Right ventricle myocardium superior (tissue), 1 donor: ENCODE measurements at regions not wholly inside any gene's neighbourhood (a gene's known extent, or its start where the extent isn't known, plus 50 kb on each side); places are given as distances from the start of the nearest gene placed in this dataset.
"Not testable (repeated sequence)": the region's sequence is repeated elsewhere in the genome, so short reads cannot be mapped to it uniquely, and the experiment has no call there.

Experiments
- ATAC-seq: fragments of 200-7000 bp; cut with Tn5 transposase; one replicate; pipeline ENCODE4 v1.9.1; 2020; ENCODE audit warnings: mild to moderate bottlenecking; ENCODE audit not compliant: poor library complexity
- DNase-seq: peaks from one replicate; pipeline ENCODE4 v3.0.0-alpha.2; 2020
- intact Hi-C: fragments of 100-400 bp; cut with DNase I; formaldehyde crosslinking; loops from one replicate; pipeline ENCODE4 v1.11.2; 2022
- donor health status: DM: no; HTN: yes; CAD: no; lungs with severe emphysema.

DNA sequence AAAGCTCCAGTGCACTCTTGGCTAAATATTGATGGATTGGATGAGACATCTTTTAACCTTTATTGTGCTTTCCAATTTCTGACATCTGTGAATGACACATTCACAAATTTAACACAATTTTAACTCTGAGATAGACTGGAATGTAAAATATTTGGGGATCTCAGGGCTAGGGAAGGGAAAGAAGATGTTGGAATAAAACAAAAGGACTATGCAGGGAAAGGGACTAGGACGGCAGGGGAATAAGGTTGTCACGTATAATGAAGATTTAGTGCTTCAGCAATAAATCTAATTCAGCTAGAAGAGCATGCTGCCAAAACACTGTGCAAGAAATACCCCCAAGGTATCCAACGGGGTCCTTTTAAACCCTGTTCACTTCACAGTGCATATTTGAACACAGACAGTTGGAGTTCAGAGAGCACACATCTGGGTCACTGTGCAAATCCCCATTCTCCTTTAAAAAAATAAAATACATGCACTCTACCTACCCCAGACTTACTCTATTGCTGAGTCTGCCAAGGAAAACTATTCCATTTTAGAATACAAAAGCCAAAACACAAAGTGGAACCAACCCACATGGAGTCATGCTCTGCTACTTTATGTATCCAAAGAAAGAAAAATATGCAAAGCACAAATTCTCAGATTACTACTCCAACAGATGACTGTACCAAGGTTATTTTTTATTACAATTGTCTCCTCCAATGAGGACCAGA is 151.0 kb upstream of the RSPO3 start:
- DNase-seq (no peak), ATAC-seq (no peak)
- intact Hi-C loops, result no loop called here

DNA sequence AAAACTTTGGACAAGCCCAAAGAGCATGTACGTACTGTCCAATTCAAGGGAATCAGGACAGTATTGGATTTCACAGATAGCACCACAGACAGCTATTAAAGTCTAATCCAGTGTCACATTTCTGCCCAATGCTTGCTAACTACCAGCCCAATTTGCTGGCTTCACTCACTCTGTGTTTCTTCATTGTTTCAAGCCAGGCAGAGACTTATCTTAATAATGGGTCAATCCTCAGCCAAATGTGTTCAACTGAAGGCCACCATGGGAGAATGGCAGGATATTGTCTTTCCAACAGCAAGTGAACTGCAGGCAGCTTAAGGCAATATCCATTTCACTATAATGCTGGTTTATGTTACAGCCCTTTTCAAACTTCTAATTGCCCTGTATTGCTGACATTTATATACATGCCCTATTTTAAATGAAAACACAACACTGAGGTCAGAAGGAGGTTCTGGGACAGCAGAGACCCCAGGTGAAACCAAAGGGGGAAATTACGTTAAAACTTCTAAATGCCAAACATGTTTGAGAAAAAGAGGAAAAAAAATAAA is 142.1 kb upstream of the RSPO3 start:
- ATAC-seq (no peak), DNase-seq (no peak)
- intact Hi-C loops, result no loop called here

DNA sequence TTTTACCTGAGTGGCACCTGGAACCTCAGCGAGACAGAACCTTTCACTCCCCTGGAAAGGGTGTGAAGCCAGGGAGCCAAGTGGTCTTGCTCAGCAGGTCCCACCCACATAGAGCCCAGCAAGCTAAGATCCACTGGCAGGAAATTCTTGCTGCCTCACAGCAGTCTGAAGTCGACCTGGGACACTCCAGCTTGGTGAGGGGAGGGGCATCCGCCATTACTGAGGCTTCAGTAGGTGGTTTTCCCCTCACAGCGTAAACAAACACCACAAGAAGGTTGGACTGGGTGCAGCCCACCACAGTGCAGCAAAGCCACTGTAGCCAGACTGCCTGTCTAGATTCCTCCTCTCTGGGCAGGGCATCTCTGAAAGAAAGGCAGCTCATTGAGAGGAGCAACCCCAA is 134.7 kb upstream of the RSPO3 start:
- DNase-seq (no peak), ATAC-seq (no peak)
- intact Hi-C loops, result no loop called here

DNA sequence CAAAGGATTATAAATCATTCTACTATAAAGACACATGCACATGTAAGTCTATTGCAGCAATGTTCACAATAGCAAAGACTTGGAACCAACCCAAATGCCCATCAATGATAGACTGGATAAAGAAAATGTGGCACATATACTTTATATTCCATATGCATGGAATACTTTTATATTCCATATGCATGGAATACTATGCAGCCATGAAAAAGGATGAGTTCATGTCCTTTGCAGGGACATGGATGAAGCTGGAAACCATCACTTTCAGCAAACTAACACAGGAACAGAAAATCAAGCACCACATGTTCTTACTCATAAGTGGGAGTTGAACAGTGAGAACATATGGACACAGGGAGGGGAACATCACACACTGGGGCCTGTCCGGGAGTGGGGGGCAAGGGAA is 130.3 kb upstream of the RSPO3 start:
- ATAC-seq, intact Hi-C loops, DNase-seq: not testable (repeated sequence)

DNA sequence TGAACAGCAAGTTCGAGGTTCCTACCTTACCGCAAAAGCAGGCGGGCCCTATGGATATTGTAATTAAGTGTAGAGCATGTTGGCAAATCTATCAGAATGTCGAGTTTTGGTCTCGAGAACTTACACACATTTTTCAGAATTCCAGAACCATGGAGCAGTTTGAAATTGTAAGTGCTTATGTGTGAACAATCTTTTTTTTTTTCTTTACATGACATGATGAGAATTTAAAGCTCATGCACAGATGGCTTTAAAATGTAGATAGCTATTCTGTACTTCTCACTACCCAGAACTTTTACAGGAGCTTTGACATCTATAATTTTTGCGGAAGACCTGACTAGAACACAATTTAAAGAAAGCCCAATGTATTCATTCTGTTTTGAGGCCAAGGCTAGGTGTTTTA is 117.8 kb upstream of the RSPO3 start:
- intact Hi-C loops, result no loop called here
- no peak for ATAC-seq
- no peak for DNase-seq

DNA sequence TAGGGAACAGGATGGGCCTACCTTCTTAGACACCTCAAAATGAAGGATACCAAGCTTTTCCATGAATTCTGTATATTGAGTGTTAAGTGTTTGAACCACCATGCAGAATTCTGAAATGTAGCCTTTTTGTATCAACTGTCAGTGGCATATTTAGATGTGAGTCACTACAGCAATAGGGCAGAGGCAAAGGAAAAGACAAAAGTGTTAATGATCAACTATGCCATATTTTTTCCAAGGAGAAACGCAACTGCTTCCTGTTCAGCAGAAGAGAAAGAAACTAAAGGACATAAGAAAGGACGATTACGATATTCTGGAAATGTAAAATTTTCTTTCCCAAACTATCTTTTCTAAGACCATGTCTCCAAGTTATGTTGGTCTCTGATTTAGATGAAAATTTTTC is 104.6 kb upstream of the RSPO3 start:
- no peak for DNase-seq
- no peak for ATAC-seq
- intact Hi-C loops, result no loop called here

DNA sequence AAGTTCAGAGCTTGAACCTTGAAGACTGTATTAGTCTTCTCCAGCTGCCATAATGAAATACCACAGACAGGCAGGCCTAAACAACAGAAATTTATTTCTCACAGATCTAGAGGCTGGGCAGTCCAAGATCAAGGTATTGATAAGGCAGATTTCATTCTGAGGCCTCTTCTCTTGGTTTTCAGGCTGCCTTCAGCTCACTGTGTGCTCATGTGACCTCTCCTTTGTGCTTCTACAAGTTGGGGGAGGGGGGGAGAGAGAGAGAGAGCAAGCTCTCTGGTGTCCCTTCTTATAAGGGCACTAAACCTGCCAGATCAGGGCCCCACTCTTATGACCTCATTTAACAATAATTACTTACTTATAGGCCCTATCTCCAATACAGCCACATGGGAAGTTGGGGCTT is 102.6 kb upstream of the RSPO3 start:
- ATAC-seq (no peak), DNase-seq (no peak)
- intact Hi-C loops, result no loop called here

DNA sequence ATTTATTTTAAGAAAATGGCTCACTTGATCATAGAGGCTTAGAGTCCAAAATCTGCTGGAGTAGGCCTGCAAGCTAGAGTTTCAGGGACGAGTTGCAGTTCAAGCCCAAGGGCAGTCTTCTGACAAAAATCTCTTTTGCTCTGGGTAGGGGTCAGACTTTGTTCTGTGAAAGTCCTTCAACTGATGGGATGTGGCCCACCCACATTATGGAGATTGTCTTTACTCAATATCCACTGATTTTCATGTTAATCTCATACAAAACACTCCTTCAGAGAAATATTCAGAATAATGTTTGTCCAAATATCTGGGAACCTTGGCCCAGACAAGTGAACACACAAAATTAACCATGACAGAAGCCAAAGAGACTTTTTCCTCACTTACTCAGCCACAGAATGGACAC is 98.6 kb upstream of the RSPO3 start:
- intact Hi-C loops, result no loop called here
- DNase-seq (no peak), ATAC-seq (no peak)

DNA sequence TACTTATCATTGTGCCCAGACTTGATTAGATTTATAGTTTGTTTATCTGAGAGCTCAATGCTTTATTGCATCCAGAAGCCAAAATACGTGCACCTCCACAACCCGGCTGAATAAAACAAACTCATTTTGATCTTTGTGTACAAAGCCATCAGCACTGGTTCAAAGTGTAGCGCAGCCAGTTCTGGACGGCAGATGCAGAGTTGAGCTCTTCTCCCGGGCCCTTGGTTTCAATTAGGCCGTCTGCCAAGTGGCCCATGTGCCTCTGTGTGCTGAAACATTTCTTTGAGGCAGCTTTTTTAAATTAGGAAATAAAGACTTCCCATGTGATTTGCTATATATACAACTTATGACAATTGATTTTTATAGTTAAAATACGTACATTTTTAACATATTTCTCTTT is 96.2 kb upstream of the RSPO3 start:
- ATAC-seq, result no peak
- intact Hi-C loops, result no loop called here
- DNase-seq, result peak; percentile 38

DNA sequence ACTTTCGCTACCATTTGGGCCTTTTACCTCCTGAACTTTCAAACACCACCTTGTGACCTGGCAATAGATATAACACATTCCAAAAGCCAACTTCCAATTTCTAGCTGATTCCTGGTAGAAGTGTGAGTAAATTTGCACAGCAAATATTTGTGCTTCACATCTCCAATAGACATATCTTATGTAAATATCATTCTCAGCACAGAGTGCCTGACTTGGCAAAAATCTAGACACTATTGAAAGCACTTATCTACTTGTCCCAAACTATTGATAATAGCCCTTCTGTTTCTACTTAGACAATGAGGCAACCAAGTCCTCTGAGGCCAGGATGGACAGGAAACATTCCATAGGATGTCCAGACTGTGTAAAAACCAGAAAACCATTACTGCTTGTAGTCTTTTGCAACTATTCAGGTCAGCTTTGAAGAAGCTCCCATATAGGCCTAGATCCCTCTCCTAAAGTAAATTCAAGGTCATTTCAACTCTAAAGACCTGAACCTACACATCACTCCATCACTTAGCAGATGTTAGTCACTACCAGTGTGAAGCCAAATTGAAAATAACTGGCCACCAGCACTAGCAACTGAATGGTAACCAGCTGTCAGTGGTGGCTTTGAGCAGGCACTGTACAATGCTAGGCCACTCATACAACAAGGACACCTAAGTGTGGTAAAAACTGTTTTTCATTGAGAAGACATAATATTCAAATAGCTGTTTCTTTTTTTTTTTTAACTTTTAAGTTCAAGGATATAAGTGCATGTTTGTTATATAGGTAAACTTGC is 95.3 kb upstream of the RSPO3 start:
- intact Hi-C loops, result no loop called here
- DNase-seq (no peak), ATAC-seq (no peak)

DNA sequence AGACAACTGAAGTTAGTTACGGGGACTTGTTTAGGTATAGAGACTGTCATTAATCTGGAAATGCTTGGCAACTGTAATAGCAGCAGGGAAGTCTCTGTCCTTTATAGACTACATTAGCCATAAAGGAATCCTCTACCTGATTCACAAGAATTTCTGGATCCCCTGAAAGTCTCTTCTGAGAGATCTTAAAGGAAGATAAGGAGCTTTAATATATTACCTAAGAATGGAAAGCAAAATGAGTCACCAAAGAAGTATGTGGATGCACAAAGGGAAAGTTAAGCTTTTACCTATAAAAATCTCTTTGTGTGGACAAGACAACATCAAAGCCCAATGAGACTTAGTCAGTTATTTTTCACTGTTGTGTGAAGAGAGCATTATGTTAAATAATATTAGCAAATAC is 92.2 kb upstream of the RSPO3 start:
- ATAC-seq, result no peak
- DNase-seq, result no peak
- intact Hi-C loops, result no loop called here

DNA sequence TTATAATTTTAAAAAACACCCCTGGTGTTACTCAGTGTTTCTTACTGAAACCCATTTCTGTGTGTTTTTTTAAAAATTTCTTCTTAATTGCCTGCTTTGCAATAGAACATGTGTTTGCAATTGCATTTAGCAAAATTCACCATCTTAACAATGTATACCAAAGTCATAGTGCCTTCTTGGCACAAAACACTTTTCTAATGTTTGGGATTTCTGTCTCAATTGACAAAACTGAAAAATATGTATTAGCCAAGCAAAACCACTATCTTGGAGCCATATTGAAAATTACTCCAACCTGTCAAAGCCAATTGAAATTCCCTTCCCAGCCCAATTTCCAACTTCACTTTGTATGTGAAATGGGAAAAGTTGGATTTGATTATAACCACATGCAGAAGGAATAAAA is 88.4 kb upstream of the RSPO3 start:
- intact Hi-C loops, result no loop called here
- DNase-seq, result no peak
- no peak for ATAC-seq

DNA sequence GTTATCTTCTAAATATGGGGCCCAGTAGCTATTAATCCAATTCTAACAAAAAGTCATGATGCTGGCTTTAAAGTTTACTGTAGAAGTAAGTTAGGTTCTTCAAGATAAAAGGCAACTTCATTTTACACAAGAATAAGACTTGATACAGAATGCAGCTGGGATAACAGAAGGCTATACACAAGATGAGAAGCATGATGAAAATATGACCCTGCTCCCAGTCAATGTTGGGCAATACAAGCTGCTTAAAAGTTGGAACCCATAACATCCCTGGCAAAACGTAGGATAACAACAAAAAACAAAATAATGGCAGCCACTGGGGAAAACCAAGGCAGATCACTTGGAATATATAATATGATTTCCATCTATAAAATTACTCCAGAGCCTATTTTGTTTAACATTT is 87.6 kb upstream of the RSPO3 start:
- ATAC-seq, result no peak
- intact Hi-C loops, result no loop called here

DNA sequence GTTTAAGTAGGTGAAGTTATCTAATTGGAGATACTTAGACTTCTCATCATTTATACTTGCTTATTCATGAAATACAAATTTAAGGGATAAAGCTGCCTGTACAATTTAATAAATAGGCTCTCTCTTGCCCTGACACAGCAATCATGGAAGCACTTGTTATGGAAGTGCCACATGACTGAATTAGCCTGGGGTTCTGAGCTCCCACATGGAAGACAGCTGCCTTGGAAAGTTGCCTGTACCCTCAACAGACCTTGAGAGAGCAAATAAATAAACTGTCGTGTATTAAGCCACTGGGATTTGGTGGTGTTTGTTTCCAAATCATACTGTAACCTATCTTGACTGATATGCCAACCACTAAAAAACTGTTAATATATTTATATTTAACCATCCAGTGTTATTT is 87.0 kb upstream of the RSPO3 start:
- intact Hi-C loops, result no loop called here
- ATAC-seq (no peak), DNase-seq (no peak)

More for the DNA sequence above, 87.6 kb upstream of the RSPO3 start:
- no peak for DNase-seq

DNA sequence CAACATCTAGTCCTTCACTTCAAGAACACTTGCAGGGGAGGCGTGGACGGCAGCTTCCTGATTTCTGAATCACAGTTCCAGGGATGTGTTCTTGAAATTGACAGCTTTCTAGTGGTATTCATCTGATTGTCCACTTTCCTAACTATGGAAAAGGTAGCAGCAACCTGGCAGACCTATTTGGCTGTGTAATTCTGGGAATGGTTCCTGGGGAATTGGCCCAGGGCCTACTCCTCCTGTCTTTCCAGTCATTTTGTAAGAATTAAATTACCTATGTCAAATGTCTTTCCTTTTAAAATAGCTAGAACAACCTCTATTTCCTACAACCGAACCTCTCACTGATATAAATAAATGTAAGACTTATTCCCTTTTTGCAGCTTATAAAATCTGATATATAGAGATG is 85.5 kb upstream of the RSPO3 start:
- intact Hi-C loops, result no loop called here
- no peak for ATAC-seq

DNA sequence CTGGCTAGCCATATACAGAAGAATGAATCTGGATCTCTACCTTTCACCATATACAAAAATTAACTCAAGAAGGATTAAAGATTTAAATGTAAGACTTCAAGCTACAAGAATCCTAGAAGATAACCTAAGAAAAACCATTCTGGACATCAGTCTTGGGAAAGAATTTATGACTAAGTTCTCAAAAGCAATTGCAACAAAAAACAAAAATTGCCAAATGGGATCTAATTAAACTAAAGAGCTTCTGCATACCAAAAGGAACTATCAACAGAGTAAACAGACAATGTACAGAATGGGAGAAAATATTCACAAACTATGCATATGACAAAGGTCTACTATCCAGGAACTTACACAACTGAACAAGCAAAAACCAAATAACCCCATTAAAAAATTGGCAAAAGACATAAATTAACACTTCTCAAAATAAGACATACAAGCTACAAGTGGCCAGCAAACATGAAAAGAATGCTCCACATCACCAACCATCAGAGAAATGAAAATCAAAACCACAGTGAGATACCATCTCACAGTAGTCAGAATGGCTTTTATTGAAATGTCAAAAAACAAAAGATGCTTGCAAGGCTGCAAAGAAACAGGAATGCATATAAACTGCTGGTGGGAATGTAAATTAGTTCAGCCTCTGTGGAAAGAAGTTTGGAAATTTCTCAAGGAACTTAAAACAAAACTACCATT is 66.8 kb upstream of the RSPO3 start:
- ATAC-seq, result no peak
- intact Hi-C loops, result no loop called here

More for the DNA sequence above, 85.5 kb upstream of the RSPO3 start:
- DNase-seq, result no peak

DNA sequence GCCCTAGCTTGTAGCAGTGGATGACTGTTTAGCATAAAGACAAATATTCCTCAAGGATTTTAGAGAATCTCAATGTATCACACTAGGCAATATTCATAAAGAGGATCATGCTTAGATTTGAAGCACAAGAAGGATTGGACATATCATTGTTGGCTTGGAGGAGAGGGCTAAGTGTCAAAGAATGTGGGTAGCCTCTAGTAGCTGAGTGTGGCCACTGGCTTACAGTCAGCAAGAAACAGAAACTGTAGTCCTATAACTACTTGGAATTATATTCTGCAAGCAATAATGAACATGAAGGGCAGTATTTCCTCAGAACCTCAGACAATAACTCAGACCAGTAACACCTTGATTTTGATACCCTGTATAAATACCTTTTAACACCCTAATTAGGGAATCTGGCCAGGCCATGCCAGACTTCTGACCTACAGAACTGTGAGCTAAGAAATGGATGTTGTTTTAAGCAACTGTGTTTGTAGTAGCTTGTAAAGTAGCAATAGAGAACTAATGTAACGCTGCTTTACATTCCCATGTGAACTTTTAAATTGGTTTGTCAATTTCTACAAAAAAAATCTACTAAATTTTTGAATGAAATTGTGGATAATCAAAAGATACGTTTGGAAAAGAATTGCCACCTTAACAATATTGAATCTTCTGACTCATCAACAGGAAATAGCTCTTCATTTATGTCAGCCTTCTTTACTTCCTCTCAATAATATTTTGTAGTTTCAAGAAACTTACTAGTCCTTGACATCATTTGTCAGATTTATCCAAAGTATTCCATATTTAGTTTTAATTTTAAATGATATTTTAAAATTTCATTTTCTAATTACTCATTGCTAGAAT is 65.2 kb upstream of the RSPO3 start:
- intact Hi-C loops, result no loop called here
- no peak for DNase-seq
- no peak for ATAC-seq

More for the DNA sequence above, 66.8 kb upstream of the RSPO3 start:
- no peak for DNase-seq

DNA sequence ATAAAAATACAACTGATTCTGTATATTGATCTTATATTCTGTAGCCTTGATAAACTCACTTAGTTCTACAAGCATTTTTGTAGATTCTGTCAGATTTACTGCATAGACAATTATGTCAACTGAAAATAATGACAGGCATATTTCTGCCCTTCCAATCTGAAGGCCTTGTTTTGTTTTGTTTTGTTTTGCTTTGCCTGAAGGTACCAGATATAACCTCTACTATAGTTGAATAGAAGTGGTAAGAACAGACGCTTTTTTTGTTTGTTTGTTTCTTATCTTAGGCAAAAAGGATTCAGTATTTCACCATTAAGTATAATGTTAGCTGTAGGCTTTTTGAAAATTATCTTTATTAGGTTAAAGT is 64.6 kb upstream of the RSPO3 start:
- no peak for DNase-seq
- ATAC-seq, result no peak
- intact Hi-C loops, result no loop called here

DNA sequence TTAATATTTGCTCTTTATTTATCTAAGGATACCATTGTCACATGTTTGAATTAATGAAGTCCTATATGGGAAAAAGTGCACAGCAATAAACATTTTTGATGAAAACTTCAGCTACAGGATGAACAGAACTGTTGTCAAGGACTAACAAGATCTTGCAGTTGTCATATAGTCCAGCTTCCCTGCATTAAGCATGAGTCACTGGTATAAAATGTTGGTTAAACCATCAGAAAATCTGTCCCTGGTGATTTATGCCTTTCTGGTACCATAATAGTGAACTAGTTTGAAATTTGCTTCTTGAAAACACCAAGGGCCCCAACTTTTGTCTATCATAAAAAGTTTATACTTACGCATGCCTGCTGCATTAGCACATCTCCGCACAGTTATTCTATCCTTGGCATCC is 60.4 kb upstream of the RSPO3 start:
- no peak for DNase-seq
- no peak for ATAC-seq
- intact Hi-C loops, result no loop called here
